ENCODE measurements at regions not wholly inside any gene's neighbourhood (a gene's known extent, or its start where the extent isn't known, plus 50 kb on each side); places are given as distances from the start of the nearest gene placed in this dataset.
"Not testable (repeated sequence)": the region's sequence is repeated elsewhere in the genome, so short reads cannot be mapped to it uniquely, and the experiment has no call there.

DNA sequence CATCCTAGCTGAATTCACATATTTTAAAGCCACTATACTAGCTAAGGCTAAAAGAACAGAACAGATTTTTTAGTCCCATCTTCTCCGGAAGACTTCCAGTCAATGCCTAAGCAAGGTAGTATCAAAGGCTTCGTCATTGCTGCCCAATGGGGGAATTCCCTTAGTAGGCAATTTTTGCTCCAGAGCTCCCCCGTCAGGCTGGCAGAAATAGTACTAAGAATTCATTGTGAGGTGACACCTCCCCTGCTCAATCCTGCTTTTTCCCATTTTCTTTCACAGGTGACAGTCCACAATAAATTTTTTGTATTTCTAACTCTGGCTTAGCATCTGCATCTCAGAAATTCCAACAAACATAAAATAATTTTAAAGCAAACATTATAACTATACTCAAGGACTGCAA is 52.8 kb upstream of the SRSF6 start:
- Histone ChIP-seq H3K4me1 (ENCODE audit: control insufficient read depth, insufficient read depth, low read length, poor library complexity, severe bottlenecking) (no peaks in the 10 kb centered on the region), H3K36me3 (ENCODE audit: control insufficient read depth, insufficient read depth, low read length) (no peaks in the 10 kb centered on the region), H3K9me3 (ENCODE audit: control insufficient read depth, low read length) (no peaks in the 10 kb centered on the region), H3K27ac (ENCODE audit: low read depth, low read length, severe bottlenecking) (no peak overlapping the region), H3K4me3 (ENCODE audit: extremely low read depth, insufficient read depth, low read length, poor library complexity, severe bottlenecking) (no peak overlapping the region)
- 0 to 18% methylated on average over 1 to 3 of the region's 3 CpGs for WGBS, 2 experiments (ENCODE audit: insufficient coverage in 2 of 2)

DNA sequence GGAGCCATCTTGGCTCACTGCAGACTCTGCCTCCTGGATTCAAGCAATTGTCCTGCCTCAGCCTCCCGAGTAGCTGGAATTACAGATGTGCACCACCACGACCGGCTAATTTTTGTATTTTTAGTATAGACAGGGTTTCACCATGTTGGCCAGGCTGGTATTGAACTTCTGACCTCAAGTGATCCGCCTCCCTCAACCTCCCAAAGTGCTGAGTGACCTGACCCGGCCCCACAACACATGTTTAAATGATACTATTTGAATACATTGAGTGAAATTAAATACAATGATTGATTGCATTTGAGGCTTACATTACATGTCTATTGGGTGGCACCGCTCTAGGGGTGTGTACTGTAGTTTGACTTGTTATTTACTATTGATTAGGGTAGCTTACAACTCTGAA is 56.8 kb upstream of the SRSF6 start:
- WGBS, 2 experiments (ENCODE audit: insufficient coverage in 2 of 2) = 89% methylated on average over 3 of the region's 6 CpGs; no CpG with 5 or more reads in 1 of the 2 experiments
- not testable (repeated sequence) for H3K4me3 ChIP-seq (ENCODE audit: extremely low read depth, insufficient read depth, low read length, poor library complexity, severe bottlenecking)

DNA sequence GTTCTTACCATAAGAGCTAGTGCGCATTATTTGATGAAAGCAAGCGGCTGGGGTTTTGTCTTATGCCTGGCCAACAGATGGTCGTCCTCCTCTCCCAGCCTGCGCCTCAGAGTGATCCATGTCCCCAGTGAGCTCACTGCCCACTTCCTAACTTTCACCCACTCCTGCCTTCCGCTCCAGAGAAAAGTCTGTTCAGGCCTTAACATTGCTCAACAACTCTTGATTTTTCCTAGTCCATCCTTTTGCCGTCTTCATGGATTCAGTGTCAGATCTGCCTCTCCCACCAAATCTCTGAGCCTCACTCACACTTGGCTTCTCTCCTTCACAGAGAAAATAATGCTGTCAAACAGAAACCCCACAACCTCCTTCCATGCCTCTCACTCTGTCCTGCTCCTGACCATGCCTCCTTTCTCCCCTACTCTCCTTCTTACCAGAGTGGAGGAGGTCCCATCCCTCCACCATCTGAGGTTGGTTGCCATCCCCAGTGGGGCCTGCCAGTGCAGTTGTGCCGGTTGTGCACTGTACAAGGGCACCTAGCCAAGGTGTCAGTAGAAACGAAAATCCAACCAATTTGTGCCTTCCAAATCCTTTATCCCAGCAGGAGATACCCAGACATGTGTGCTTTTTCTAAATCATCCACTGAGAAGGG is 58.9 kb upstream of the SRSF6 start:
- WGBS, 2 experiments (ENCODE audit: insufficient coverage in 2 of 2) = 87% methylated on average over 8 of the region's 8 CpGs
- Histone ChIP-seq H3K27ac (ENCODE audit: low read depth, low read length, severe bottlenecking) (no peak overlapping the region), H3K4me3 (ENCODE audit: extremely low read depth, insufficient read depth, low read length, poor library complexity, severe bottlenecking) (no peak overlapping the region), H3K4me1 (ENCODE audit: control insufficient read depth, insufficient read depth, low read length, poor library complexity, severe bottlenecking) (no peaks in the 10 kb centered on the region), H3K9me3 (ENCODE audit: control insufficient read depth, low read length) (no peaks in the 10 kb centered on the region), H3K36me3 (ENCODE audit: control insufficient read depth, insufficient read depth, low read length) (no peaks in the 10 kb centered on the region)

More for the DNA sequence above, 56.8 kb upstream of the SRSF6 start:
- H3K27ac ChIP-seq (ENCODE audit: low read depth, low read length, severe bottlenecking); H3K4me1 ChIP-seq (ENCODE audit: control insufficient read depth, insufficient read depth, low read length, poor library complexity, severe bottlenecking); H3K9me3 ChIP-seq (ENCODE audit: control insufficient read depth, low read length); H3K36me3 ChIP-seq (ENCODE audit: control insufficient read depth, insufficient read depth, low read length): not testable (repeated sequence)

DNA sequence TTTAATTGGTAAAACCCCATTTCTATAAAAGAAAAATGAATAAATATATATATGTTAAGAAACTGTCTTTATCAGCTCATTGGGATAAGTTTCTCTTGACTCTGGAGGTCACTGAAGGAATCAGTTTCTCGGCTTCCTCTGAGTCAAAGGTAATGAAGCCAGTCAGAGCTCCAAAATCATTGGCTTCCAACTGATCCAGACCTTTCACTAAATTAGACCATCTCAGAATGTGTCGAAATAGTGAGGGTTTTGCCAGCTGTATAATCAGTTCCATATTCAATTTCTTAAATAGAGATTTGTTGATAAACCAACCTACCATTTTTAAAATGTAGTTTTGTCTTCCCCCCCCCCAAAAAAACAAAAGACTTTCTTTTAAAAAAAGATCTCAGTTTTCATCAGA is 60.5 kb upstream of the SRSF6 start:
- 71 to 80% methylated on average over 1 of the region's 2 CpGs for WGBS, 2 experiments (ENCODE audit: insufficient coverage in 2 of 2)
- Histone ChIP-seq H3K27ac (ENCODE audit: low read depth, low read length, severe bottlenecking) (no peak overlapping the region), H3K4me3 (ENCODE audit: extremely low read depth, insufficient read depth, low read length, poor library complexity, severe bottlenecking) (no peak overlapping the region), H3K9me3 (ENCODE audit: control insufficient read depth, low read length) (no peaks in the 10 kb centered on the region), H3K4me1 (ENCODE audit: control insufficient read depth, insufficient read depth, low read length, poor library complexity, severe bottlenecking) (no peaks in the 10 kb centered on the region), H3K36me3 (ENCODE audit: control insufficient read depth, insufficient read depth, low read length) (no peaks in the 10 kb centered on the region)

DNA sequence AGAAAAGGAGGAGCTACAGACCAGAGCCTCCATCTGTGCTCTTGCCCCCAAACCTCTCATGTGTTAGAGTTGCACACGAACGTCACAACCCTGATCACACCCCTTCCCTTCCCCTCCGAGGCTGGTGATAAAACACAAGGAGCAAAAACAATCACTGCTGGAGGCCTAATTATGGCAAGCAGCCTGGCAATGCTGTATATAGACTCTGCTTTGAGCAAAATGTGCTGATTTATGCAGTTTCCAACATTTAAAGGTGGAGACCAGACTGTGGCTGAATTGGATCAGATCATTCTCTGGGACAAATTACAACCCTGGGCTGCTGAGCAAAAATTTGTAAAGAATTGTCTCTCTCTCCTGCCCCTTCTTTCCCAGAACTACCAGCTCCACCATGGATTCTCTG is 64.6 kb upstream of the SRSF6 start:
- H3K27ac ChIP-seq (ENCODE audit: low read depth, low read length, severe bottlenecking) = no peak overlapping the region
- H3K9me3 ChIP-seq (ENCODE audit: control insufficient read depth, low read length) = no peaks in the 10 kb centered on the region
- H3K4me3 ChIP-seq (ENCODE audit: extremely low read depth, insufficient read depth, low read length, poor library complexity, severe bottlenecking) = no peak overlapping the region
- H3K36me3 ChIP-seq (ENCODE audit: control insufficient read depth, insufficient read depth, low read length) = no peaks in the 10 kb centered on the region
- peaks cover 11% of the 10 kb centered on the region for H3K4me1 ChIP-seq (ENCODE audit: control insufficient read depth, insufficient read depth, low read length, poor library complexity, severe bottlenecking)
- 69 to 83% methylated on average over 1 to 2 of the region's 3 CpGs for WGBS, 2 experiments (ENCODE audit: insufficient coverage in 2 of 2)

DNA sequence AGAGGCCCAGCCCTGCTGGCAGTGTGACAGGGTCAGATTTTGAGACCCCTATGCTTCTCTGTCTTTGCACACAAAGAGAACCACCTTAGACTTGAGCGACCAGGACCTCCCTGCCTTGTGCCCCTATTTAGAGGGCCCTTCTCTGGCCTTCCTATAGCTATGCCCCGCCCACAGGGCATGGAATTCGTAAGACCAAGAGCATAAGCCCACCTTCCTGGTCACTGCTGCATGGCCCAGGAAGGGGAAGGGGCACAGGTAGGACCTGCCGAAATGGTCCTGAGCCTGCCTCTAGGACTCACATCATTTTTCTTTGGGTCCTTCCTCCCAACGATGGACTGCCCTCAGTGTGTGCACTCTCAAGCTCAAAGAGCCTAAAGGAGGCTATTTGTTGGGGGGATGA is 65.1 kb upstream of the SRSF6 start:
- peaks cover 16% of the 10 kb centered on the region for H3K4me1 ChIP-seq (ENCODE audit: control insufficient read depth, insufficient read depth, low read length, poor library complexity, severe bottlenecking)
- no peak overlapping the region for H3K4me3 ChIP-seq (ENCODE audit: extremely low read depth, insufficient read depth, low read length, poor library complexity, severe bottlenecking)
- H3K27ac ChIP-seq (ENCODE audit: low read depth, low read length, severe bottlenecking) = no peak overlapping the region
- H3K36me3 ChIP-seq (ENCODE audit: control insufficient read depth, insufficient read depth, low read length) = no peaks in the 10 kb centered on the region
- 85 to 86% methylated on average over 4 to 5 of the region's 5 CpGs for WGBS, 2 experiments (ENCODE audit: insufficient coverage in 2 of 2)
- no peaks in the 10 kb centered on the region for H3K9me3 ChIP-seq (ENCODE audit: control insufficient read depth, low read length)

DNA sequence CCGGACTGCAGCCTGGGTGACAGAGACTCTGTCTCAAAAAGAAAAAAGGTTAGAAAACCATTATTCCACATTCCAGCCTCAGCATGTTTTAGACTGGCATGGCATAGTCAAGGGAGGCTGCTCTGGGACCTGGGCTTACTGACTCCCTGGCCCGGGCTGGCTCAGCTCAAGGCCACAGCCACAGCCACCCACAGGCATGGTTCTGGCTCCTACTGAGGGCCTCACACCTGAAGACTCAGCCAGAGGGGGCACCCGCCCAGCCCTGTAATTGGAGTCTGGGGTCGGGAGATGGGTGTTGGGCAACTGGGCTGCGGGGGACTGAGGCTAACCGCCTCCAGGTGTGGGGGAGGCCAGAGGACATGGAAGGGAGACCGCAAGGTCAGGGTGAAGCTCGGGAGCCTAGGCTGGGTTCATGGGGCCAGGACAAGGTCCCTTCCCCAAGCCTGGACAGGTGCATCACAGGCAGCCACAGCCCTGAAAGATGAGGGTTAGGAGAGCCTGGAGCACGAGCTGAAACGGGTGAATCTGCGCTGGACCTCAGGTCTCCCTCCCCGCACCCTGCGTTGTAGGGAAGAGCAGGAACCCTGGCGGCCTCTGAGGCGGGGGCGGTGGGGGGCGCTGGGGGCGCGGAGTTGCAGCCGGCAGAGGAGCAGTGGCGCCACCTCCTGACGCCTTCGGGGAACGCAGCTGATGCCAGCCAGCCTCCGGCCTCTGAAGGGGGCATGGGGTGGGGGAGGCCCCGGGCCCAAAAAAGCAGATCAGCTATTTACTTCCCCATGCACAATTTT is 67.7 kb upstream of the SRSF6 start:
- no peaks in the 10 kb centered on the region for H3K36me3 ChIP-seq (ENCODE audit: control insufficient read depth, insufficient read depth, low read length)
- peaks cover 8% of the 10 kb centered on the region for H3K9me3 ChIP-seq (ENCODE audit: control insufficient read depth, low read length)
- WGBS, 2 experiments (ENCODE audit: insufficient coverage in 2 of 2) = 52 to 72% methylated on average over 9 to 16 of the region's 26 CpGs
- no peak overlapping the region for H3K27ac ChIP-seq (ENCODE audit: low read depth, low read length, severe bottlenecking)
- no peak overlapping the region for H3K4me3 ChIP-seq (ENCODE audit: extremely low read depth, insufficient read depth, low read length, poor library complexity, severe bottlenecking)
- H3K4me1 ChIP-seq (ENCODE audit: control insufficient read depth, insufficient read depth, low read length, poor library complexity, severe bottlenecking) = peaks cover 16% of the 10 kb centered on the region

DNA sequence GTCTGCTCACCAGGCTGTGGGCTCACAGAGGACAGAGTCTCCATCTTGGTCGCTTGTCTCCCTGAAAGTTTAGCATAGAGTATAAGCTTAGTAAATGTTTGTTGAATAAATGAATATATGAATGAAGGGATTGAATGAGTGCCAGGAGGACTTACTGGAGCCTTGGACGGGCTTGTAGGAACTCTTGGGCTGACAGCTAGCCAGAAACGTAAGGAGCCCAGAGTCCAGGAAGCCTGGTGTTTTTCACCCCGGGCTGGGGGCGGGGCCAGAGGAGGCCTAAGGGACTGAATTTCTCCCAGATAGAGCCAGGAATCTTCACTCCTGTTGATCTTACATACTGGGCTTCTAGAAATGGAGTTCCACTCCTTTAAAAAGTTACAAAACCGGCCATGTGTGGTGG is 68.5 kb upstream of the SRSF6 start:
- no peak overlapping the region for H3K27ac ChIP-seq (ENCODE audit: low read depth, low read length, severe bottlenecking)
- H3K9me3 ChIP-seq (ENCODE audit: control insufficient read depth, low read length) = peaks cover 8% of the 10 kb centered on the region
- peaks cover 16% of the 10 kb centered on the region for H3K4me1 ChIP-seq (ENCODE audit: control insufficient read depth, insufficient read depth, low read length, poor library complexity, severe bottlenecking)
- H3K4me3 ChIP-seq (ENCODE audit: extremely low read depth, insufficient read depth, low read length, poor library complexity, severe bottlenecking) = no peak overlapping the region
- 71 to 80% methylated on average over 5 to 6 of the region's 6 CpGs for WGBS, 2 experiments (ENCODE audit: insufficient coverage in 2 of 2)
- no peaks in the 10 kb centered on the region for H3K36me3 ChIP-seq (ENCODE audit: control insufficient read depth, insufficient read depth, low read length)

DNA sequence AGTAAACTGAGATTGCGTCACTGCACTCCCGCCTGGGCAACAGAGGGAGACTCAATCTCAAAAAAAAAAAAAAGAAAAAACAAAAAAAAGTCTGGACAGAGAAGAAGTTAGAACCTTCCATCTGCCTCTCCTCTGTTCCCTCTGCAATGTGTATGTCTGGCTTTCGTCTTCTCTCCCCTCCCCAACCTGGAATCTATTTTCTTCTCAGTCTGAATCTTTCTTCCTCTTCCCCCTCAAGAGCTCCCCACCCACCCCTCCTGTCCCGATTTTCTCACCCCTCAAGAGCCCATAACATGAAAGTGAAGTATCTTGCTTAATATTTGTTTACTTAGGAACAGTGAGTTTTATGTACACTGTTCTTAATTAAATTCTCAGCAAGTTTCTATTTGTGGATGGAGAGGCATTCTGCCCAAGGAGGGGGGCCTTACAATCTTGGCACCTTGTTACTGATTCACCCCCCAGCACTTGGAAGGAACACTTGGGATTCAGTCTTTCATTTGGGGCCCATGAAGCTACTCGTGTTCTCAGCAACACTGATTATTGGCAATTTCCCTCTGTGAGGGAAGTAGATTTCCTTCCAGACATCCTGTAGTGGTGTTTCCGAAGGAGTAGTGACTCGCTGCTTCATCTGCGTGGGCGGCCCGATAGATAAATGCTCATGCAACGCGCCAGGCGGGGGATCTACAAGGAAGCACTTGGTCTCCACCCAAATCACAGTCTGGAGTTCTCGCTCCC is 69.3 kb upstream of the SRSF6 start:
- Histone ChIP-seq H3K9me3 (ENCODE audit: control insufficient read depth, low read length) (peaks cover 8% of the 10 kb centered on the region), H3K4me3 (ENCODE audit: extremely low read depth, insufficient read depth, low read length, poor library complexity, severe bottlenecking) (no peak overlapping the region), H3K36me3 (ENCODE audit: control insufficient read depth, insufficient read depth, low read length) (no peaks in the 10 kb centered on the region), H3K27ac (ENCODE audit: low read depth, low read length, severe bottlenecking) (peak overlapping the region; percentile 69), H3K4me1 (ENCODE audit: control insufficient read depth, insufficient read depth, low read length, poor library complexity, severe bottlenecking) (peaks cover 16% of the 10 kb centered on the region)
- WGBS, 2 experiments (ENCODE audit: insufficient coverage in 2 of 2) = 70 to 86% methylated on average over 3 to 12 of the region's 14 CpGs

DNA sequence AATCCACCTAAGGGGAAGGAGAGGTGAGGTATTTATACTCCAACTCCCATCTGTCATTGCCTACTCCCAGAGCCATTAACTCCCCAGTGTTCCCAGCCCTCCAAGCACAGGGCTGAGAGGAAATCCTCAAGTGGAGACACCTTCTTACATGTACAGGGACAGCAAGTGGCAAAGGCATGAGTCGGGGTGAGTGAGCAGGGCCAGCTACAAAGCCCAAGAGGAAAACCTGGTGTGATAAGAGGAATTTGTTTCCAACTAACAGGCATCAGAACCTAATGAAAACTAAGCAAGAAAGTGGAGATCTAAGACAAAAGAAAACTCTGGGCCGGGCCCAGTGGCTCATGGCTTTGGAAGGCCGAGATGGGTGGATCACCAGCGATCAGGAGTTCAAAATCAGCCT is 70.0 kb upstream of the SRSF6 start:
- no peaks in the 10 kb centered on the region for H3K36me3 ChIP-seq (ENCODE audit: control insufficient read depth, insufficient read depth, low read length)
- peak overlapping the region; percentile 69 for H3K27ac ChIP-seq (ENCODE audit: low read depth, low read length, severe bottlenecking)
- peaks cover 16% of the 10 kb centered on the region for H3K4me1 ChIP-seq (ENCODE audit: control insufficient read depth, insufficient read depth, low read length, poor library complexity, severe bottlenecking)
- 85 to 90% methylated on average over 3 of the region's 4 CpGs for WGBS, 2 experiments (ENCODE audit: insufficient coverage in 2 of 2)
- H3K4me3 ChIP-seq (ENCODE audit: extremely low read depth, insufficient read depth, low read length, poor library complexity, severe bottlenecking) = no peak overlapping the region
- H3K9me3 ChIP-seq (ENCODE audit: control insufficient read depth, low read length) = peaks cover 8% of the 10 kb centered on the region

All from mesodermal cell (in vitro differentiated cells).